Upper lobe of left lung (tissue), 6 donors: ENCODE measurements at regions not wholly inside any gene's neighbourhood (a gene's known extent, or its start where the extent isn't known, plus 50 kb on each side); places are given as distances from the start of the nearest gene placed in this dataset.

Experiments
- ATAC-seq, 2 donors: fragments of 200-7000 bp; cut with Tn5 transposase; one replicate each; pipeline ENCODE4 v1.9.1; 2022; ENCODE audit warnings: mild to moderate bottlenecking in 2 of 2, moderate library complexity in 2 of 2; ENCODE audit not compliant: low FRiP score in 2 of 2
- DNase-seq, 2 donors: peaks; one replicate each; pipeline ENCODE4 v3.0.0-alpha.2; 2019 to 2020
- H3K27ac ChIP-seq, 4 donors: fragments of 200-600 bp; sonication (generic); one replicate each; pipeline ENCODE4 v1.5.1; 2016 to 2019
- H3K27me3 ChIP-seq, 4 donors: fragments of 200-600 bp; sonication (generic); one replicate each; pipeline ENCODE4 v1.5.1; 2017 to 2019
- H3K36me3 ChIP-seq, 4 donors: fragments of 200-600 bp; sonication (generic); one replicate each; pipeline ENCODE4 v1.5.1; 2016 to 2019
- H3K4me1 ChIP-seq, 4 donors: fragments of 200-600 bp; sonication (generic); one replicate each; pipeline ENCODE4 v1.5.1; 2018 to 2019
- H3K4me3 ChIP-seq, 4 donors: fragments of 200-600 bp; sonication (generic); one replicate each; pipeline ENCODE4 v1.5.1; 2017 to 2019; ENCODE audit warnings: mild to moderate bottlenecking in 2 of 4, moderate library complexity in 1 of 4
- H3K9me3 ChIP-seq, 4 donors: fragments of 200-600 bp; sonication (generic); one replicate each; pipeline ENCODE4 v1.5.1; 2018 to 2019
- CTCF ChIP-seq, 6 experiments: fragments of 450-650 bp in 4 of 6; fragments of 200-600 bp in 2 of 6; sonication (generic) in 2 of 6; IDR thresholded peaks; one replicate each; pipeline ENCODE4 v1.5.1; 2016 to 2019; ENCODE audit warnings: antibody characterized with exemption in 6 of 6
- EP300 ChIP-seq, 4 donors: sonication (generic); formaldehyde crosslinking; IDR thresholded peaks; one replicate each; pipeline ENCODE4 v1.5.1; 2017; ENCODE audit warnings: antibody characterized with exemption in 4 of 4, control low read depth in 2 of 4
- POLR2A ChIP-seq, 4 donors: fragments of 450-650 bp; IDR thresholded peaks; one replicate each; pipeline ENCODE4 v1.5.1; 2016 to 2017; ENCODE audit warnings: antibody characterized with exemption in 4 of 4, mild to moderate bottlenecking in 2 of 4
- POLR2AphosphoS5 ChIP-seq, 2 donors: sonication (generic); formaldehyde crosslinking; IDR thresholded peaks; one replicate each; pipeline ENCODE4 v1.5.1; 2017; ENCODE audit warnings: antibody characterized with exemption in 2 of 2
- WGBS, 2 donors: methylation state at CpG; one replicate each; pipeline ENCODE4 v1.1.5; 2017 to 2018; 5-methylcytosine and 5-hydroxymethylcytosine counted together
- donor health status: DM: no; HTN: no; CAD: no; lungs with moderate emphysema.
- donor health status: DM: no; HTN: yes; CAD: no; lungs with severe emphysema.

GRCh38 chr1:24984800-24985522 is 54.9 kb upstream of the RUNX3 start:
- ATAC-seq: no peak
- no peak for DNase-seq
- no peak overlapping the region for H3K27ac ChIP-seq
- H3K36me3 ChIP-seq: no peaks in the 10 kb centered on the region
- H3K9me3 ChIP-seq: no peaks in the 10 kb centered on the region
- H3K4me1 ChIP-seq: no peaks in the 10 kb centered on the region
- WGBS, 2 donors: 44 to 67% methylated on average over 3 to 5 of the region's 5 CpGs
- H3K4me3 ChIP-seq: no peak overlapping the region
- no peaks in the 10 kb centered on the region for H3K27me3 ChIP-seq
- no peak for TF ChIP-seq CTCF (IDR thresholded peaks at IDR 0.05)
- TF ChIP-seq EP300 (IDR thresholded peaks at IDR 0.05): no peak
- TF ChIP-seq POLR2A (IDR thresholded peaks at IDR 0.05): no peak
- TF ChIP-seq POLR2AphosphoS5 (IDR thresholded peaks at IDR 0.05): no peak

GRCh38 chr1:24984300-24984699 is 54.2 kb upstream of the RUNX3 start:
- Histone ChIP-seq H3K27me3 (no peaks in the 10 kb centered on the region), H3K36me3 (no peaks in the 10 kb centered on the region), H3K4me3 (no peak overlapping the region), H3K9me3 (no peaks in the 10 kb centered on the region), H3K4me1 (no peaks in the 10 kb centered on the region), H3K27ac (no peak overlapping the region)
- WGBS, 2 donors: 59 to 68% methylated on average over 2 of the region's 2 CpGs
- ATAC-seq (no peak), DNase-seq (no peak)
- no peak for TF ChIP-seq CTCF (IDR thresholded peaks at IDR 0.05)
- no peak for TF ChIP-seq EP300 (IDR thresholded peaks at IDR 0.05)

GRCh38 chr1:24983006-24983680 is 53.1 kb upstream of the RUNX3 start:
- H3K27me3 ChIP-seq: no peaks in the 10 kb centered on the region
- H3K4me1 ChIP-seq: no peaks in the 10 kb centered on the region
- no peak overlapping the region for H3K27ac ChIP-seq
- TF ChIP-seq POLR2A (IDR thresholded peaks at IDR 0.05): no peak
- no peak for TF ChIP-seq POLR2AphosphoS5 (IDR thresholded peaks at IDR 0.05)
- no peak for TF ChIP-seq EP300 (IDR thresholded peaks at IDR 0.05)
- no peak for TF ChIP-seq CTCF (IDR thresholded peaks at IDR 0.05)
- no peaks in the 10 kb centered on the region for H3K9me3 ChIP-seq
- ATAC-seq (no peak), DNase-seq (no peak)
- no peak overlapping the region for H3K4me3 ChIP-seq
- no peaks in the 10 kb centered on the region for H3K36me3 ChIP-seq
- 80 to 81% methylated on average over 12 of the region's 12 CpGs for WGBS, 2 donors

- Histone ChIP-seq H3K4me3 (no peak overlapping the region), H3K4me1 (no peaks in the 10 kb centered on the region), H3K27me3 (no peaks in the 10 kb centered on the region), H3K27ac (no peak overlapping the region), H3K36me3 (no peaks in the 10 kb centered on the region), H3K9me3 (peaks cover 0 to 1% (median 0%) of the 10 kb centered on the region in 4 donors)
- WGBS, 2 donors: 74 to 75% methylated on average over 11 of the region's 11 CpGs
- DNase-seq (no peak), ATAC-seq (no peak)
- TF ChIP-seq POLR2A (IDR thresholded peaks at IDR 0.05) (no peak), CTCF (IDR thresholded peaks at IDR 0.05) (no peak), EP300 (IDR thresholded peaks at IDR 0.05) (no peak), POLR2AphosphoS5 (IDR thresholded peaks at IDR 0.05) (no peak)
Measured at GRCh38 chr1:24981631-24982005, 51.5 kb upstream of the RUNX3 start.
